ENCODE measurements at regions not wholly inside any gene's neighbourhood (a gene's known extent, or its start where the extent isn't known, plus 50 kb on each side); places are given as distances from the start of the nearest gene placed in this dataset.

- TF ChIP-seq POLR2A (IDR thresholded peaks at IDR 0.05) (no peak), CTCF (IDR thresholded peaks at IDR 0.05) (no peak)
Observed at GRCh38 chr16:22726868-22727267, 87.1 kb upstream of the HS3ST2 start.

All from esophagus squamous epithelium (tissue), 4 donors.